Activated T-helper 1 cell treated with anti-CD3 and anti-CD28 coated beads, Interleukin-12 subunit alpha, Interleukin-12 subunit beta, Interleukin-2, Interleukin-4 antibody, amounts not matched to agents 30 ng/mL and 10 ng/mL and 1 ng/mL, durations not matched to agents 14 hours and 24 hours and 36 hours (primary cell): ENCODE measurements at regions not wholly inside any gene's neighbourhood (a gene's known extent, or its start where the extent isn't known, plus 50 kb on each side); places are given as distances from the start of the nearest gene placed in this dataset.
"Not testable (repeated sequence)": the region's sequence is repeated elsewhere in the genome, so short reads cannot be mapped to it uniquely, and the experiment has no call there.

Experiments
- DNase-seq: peaks from one replicate; pipeline ENCODE4 v3.0.0; 2021; ENCODE audit warnings: low spot score
- H3K27ac Mint-ChIP-seq: one replicate; pipeline ENCODE4 v1.8.0; 2021; ENCODE audit warnings: mild to moderate bottlenecking, mixed read lengths
- H3K27me3 Mint-ChIP-seq: one replicate; pipeline ENCODE4 v1.8.0; 2022; ENCODE audit warnings: mild to moderate bottlenecking, moderate library complexity, mixed read lengths; ENCODE audit not compliant: insufficient read depth
- H3K36me3 Mint-ChIP-seq: one replicate; pipeline ENCODE4 v1.8.0; 2021; ENCODE audit warnings: low read depth, mixed read lengths
- H3K4me1 Mint-ChIP-seq: one replicate; pipeline ENCODE4 v1.8.0; 2021; ENCODE audit warnings: low read depth, mixed read lengths
- H3K4me3 Mint-ChIP-seq: one replicate; pipeline ENCODE4 v1.8.0; 2021; ENCODE audit warnings: mild to moderate bottlenecking, moderate library complexity, mixed read lengths
- H3K9me3 Mint-ChIP-seq: one replicate; pipeline ENCODE4 v1.8.0; 2021; ENCODE audit warnings: mixed read lengths
- intact Hi-C: fragments of 100-400 bp; cut with micrococcal nuclease; formaldehyde crosslinking; loops from one replicate; pipeline ENCODE4 v1.15.1; 2024

- no peak for DNase-seq
- no peak overlapping the region for H3K4me3 Mint-ChIP-seq
- peaks cover 3% of the 10 kb centered on the region for H3K27me3 Mint-ChIP-seq
- intact Hi-C loops, result no loop called here
- H3K9me3 Mint-ChIP-seq, result peaks cover 6% of the 10 kb centered on the region
- H3K27ac Mint-ChIP-seq, result no peak overlapping the region
- no peaks in the 10 kb centered on the region for H3K4me1 Mint-ChIP-seq
- H3K36me3 Mint-ChIP-seq, result no peaks in the 10 kb centered on the region
Measured at GRCh38 chr9:100639854-100640253, 62.0 kb downstream of the CAVIN4 start.

GRCh38 chr9:100640447-100641050, 62.7 kb downstream of the CAVIN4 start:
- Mint-ChIP-seq H3K36me3 (no peaks in the 10 kb centered on the region), H3K27me3 (no peaks in the 10 kb centered on the region), H3K4me3 (no peak overlapping the region), H3K9me3 (peaks cover 6% of the 10 kb centered on the region), H3K27ac (no peak overlapping the region), H3K4me1 (no peaks in the 10 kb centered on the region)
- DNase-seq, result no peak
- intact Hi-C loops, result no loop called here

- no peak for DNase-seq
- Mint-ChIP-seq H3K4me3 (no peak overlapping the region), H3K9me3 (peaks cover 6% of the 10 kb centered on the region), H3K27me3 (no peaks in the 10 kb centered on the region), H3K36me3 (no peaks in the 10 kb centered on the region), H3K4me1 (no peaks in the 10 kb centered on the region), H3K27ac (no peak overlapping the region)
- intact Hi-C loops, result no loop called here
Measured at GRCh38 chr9:100641166-100641565, 63.3 kb downstream of the CAVIN4 start.

- intact Hi-C loops, result no loop called here
- no peaks in the 10 kb centered on the region for H3K4me1 Mint-ChIP-seq
- H3K27me3 Mint-ChIP-seq, result no peaks in the 10 kb centered on the region
- peaks cover 9% of the 10 kb centered on the region for H3K9me3 Mint-ChIP-seq
- H3K27ac Mint-ChIP-seq, result no peak overlapping the region
- DNase-seq, result no peak
- no peak overlapping the region for H3K4me3 Mint-ChIP-seq
- H3K36me3 Mint-ChIP-seq, result no peaks in the 10 kb centered on the region
Measured at GRCh38 chr9:100652850-100653249, 75.0 kb downstream of the CAVIN4 start.

DNA sequence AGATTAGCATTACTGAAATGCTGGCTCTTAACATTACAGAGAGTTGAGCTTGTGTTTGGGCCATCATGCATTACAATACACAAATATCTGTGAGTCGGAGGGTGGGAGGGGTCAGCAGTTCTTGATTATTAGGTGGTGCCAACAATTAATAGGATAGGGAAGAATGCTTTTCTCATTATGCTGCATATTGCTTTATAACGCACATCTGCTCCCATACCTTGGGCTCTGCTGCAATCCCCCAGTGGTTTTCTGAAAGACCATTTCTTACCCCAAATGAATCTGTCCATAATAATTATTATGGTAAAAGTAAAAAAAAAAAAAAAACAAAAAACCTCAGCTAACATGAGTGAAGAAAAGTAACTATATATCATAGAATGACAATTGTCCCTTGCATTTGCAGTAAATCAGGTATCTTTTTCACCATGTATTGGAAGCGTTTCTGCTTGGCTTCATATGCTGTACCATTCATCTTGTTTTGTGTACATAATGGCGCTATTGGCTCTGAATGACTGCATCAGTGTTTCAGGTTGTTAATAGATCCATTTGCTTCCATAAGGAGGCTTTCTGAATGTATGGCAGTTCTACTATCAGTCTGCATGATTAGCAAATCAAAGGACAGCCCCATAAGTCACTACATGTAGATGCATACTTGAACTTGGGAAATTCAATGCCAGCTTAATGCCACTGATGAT, 75.9 kb downstream of the CAVIN4 start:
- Mint-ChIP-seq H3K4me1 (no peaks in the 10 kb centered on the region), H3K27me3 (no peaks in the 10 kb centered on the region), H3K4me3 (no peak overlapping the region), H3K36me3 (no peaks in the 10 kb centered on the region), H3K27ac (no peak overlapping the region), H3K9me3 (peaks cover 12% of the 10 kb centered on the region)
- no peak for DNase-seq
- intact Hi-C loops, result no loop called here

DNA sequence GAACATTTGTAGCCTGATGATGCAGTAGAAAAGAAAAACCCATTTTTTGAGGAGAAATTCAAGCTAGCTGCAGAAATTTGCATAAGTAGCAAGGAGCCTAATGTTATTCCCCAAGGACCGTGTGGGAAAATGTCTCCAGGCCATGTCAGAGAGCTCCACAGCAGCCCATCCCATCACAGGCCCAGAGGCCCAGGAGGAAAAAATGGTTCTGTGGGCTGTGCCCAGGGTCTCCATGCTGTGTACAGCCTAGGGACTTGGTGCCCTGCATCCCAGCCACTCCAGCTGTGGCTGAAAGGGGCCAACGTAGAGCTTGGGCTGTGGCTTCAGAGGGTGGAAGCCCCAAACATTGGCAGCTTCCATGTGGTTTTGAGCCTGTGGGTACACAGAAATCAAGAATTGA, 79.0 kb downstream of the CAVIN4 start:
- H3K9me3 Mint-ChIP-seq, result peaks cover 12% of the 10 kb centered on the region

GRCh38 chr9:100661668-100662067, 83.8 kb downstream of the CAVIN4 start:
- Mint-ChIP-seq H3K27ac (no peak overlapping the region), H3K36me3 (no peaks in the 10 kb centered on the region), H3K4me1 (no peaks in the 10 kb centered on the region), H3K9me3 (peaks cover 8% of the 10 kb centered on the region), H3K4me3 (no peak overlapping the region), H3K27me3 (no peaks in the 10 kb centered on the region)
- no peak for DNase-seq
- intact Hi-C loops, result no loop called here

More for the DNA sequence above, 79.0 kb downstream of the CAVIN4 start:
- H3K27me3 Mint-ChIP-seq, H3K4me1 Mint-ChIP-seq, H3K4me3 Mint-ChIP-seq, H3K27ac Mint-ChIP-seq, DNase-seq, H3K36me3 Mint-ChIP-seq, intact Hi-C loops: not testable (repeated sequence)

DNA sequence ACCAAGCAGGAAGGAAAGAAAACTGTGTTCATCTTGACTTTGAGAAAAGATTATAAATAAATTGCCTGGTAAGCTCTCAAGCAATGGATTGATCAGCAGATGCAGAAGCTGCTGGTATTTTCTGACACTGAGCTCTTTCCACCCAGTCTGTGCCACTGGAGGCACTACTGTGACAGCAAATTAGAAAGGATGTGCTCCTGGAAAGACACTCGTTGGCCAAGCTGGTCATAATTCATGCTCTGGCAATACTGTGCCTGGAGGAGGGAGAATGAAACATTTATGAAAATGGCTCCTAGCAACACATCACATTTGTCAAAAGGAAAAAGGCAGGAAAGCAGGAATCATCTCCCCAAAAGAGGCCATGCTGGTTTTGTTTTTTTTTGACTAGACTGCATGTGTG, 84.2 kb downstream of the CAVIN4 start:
- intact Hi-C loops, result no loop called here
- no peak for DNase-seq
- no peak overlapping the region for H3K27ac Mint-ChIP-seq
- H3K4me1 Mint-ChIP-seq, result no peaks in the 10 kb centered on the region
- peaks cover 8% of the 10 kb centered on the region for H3K9me3 Mint-ChIP-seq
- no peaks in the 10 kb centered on the region for H3K36me3 Mint-ChIP-seq
- H3K4me3 Mint-ChIP-seq, result no peak overlapping the region
- H3K27me3 Mint-ChIP-seq, result no peaks in the 10 kb centered on the region

DNA sequence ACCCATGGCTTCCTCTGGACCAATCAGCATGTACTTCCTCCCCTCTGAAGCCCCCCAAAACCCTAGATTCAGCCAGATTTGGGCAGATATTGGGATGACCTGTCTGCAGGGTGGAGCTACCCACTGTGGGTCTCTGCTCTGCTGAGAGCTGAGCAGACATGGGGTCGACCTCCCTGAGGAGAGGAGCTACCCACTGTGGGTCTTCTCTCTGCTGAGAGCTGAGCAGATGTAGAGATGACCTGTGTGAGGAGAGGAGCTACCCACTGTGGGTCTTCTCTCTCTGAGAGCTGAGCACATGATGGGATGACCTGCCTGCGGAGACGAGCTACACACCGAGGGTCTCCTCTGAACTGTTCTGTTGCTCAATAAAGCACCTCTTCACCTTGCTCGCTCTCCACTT, 89.6 kb downstream of the CAVIN4 start:
- Mint-ChIP-seq H3K27ac (no peak overlapping the region), H3K4me1 (no peaks in the 10 kb centered on the region), H3K27me3 (peaks cover 4% of the 10 kb centered on the region), H3K9me3 (no peaks in the 10 kb centered on the region), H3K4me3 (no peak overlapping the region), H3K36me3 (no peaks in the 10 kb centered on the region)
- intact Hi-C loops, result no loop called here
- DNase-seq, result no peak

DNA sequence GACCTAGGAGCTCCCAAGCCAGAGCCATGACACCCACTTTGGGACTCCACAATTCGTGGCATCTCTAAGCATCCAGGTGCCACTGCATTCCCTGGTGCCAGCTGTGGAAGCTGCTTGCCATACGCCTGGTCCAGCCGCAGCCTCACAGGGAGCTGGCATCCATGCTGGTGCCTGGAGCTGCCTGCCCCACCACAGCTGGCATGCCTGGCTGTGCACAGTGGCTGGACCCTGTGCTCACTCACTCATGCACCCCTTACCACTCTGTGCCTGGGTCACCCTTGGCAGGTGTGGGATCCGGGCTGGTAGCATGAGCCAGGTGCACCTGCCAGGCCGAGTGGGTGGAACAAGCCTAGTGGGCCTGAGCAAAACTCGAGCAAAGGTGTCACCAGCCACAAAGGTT, 90.1 kb downstream of the CAVIN4 start:
- H3K4me1 Mint-ChIP-seq, result no peaks in the 10 kb centered on the region

DNA sequence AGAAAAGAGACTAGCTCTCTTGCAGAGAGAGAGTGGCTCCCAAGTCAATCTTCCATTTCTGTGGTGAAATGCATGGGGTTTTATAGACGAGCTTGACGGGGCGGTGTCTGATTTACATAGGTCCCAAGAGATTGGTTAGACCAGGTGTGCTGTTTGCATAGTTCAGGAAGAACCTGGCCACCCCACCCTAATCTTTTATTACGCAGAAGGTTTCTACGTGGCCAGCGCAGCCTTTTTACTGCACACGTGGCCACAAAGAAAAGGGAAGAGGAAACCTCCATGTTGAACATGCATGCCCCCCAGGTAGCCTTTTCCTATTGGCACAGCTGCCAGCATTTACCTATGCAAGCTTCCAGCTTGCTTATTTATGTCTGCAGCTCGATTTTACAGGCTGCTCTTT, 92.1 kb downstream of the CAVIN4 start:
- no peaks in the 10 kb centered on the region for H3K9me3 Mint-ChIP-seq
- intact Hi-C loops, result no loop called here
- no peaks in the 10 kb centered on the region for H3K4me1 Mint-ChIP-seq
- H3K27me3 Mint-ChIP-seq, result peaks cover 4% of the 10 kb centered on the region
- no peak overlapping the region for H3K27ac Mint-ChIP-seq
- no peak overlapping the region for H3K4me3 Mint-ChIP-seq
- no peaks in the 10 kb centered on the region for H3K36me3 Mint-ChIP-seq
- no peak for DNase-seq

More for the DNA sequence above, 90.1 kb downstream of the CAVIN4 start:
- no peaks in the 10 kb centered on the region for H3K36me3 Mint-ChIP-seq
- no peak for DNase-seq
- peaks cover 4% of the 10 kb centered on the region for H3K27me3 Mint-ChIP-seq
- no peak overlapping the region for H3K27ac Mint-ChIP-seq
- no peak overlapping the region for H3K4me3 Mint-ChIP-seq
- no peaks in the 10 kb centered on the region for H3K9me3 Mint-ChIP-seq
- intact Hi-C loops, result no loop called here

DNA sequence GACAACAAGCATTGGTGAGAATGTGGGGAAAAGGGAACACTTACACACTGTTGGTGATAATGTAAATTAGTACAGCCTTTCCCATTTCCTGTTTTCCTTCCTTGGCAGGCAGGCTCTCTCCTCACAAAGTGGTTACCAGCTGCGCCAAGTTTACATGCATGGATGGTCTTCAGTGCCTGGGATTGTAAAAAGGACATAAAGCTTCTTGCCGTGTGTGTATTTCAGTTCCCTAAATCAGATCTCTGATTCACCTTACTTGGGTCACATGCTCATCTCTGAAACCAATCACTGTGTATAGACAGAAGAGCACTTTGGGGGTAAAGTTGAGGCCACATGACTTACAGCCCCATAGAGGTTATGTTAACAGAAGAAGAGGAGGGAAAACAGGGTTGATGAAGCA, 92.8 kb downstream of the CAVIN4 start:
- H3K4me3 Mint-ChIP-seq, result no peak overlapping the region
- DNase-seq, result no peak
- H3K4me1 Mint-ChIP-seq, result no peaks in the 10 kb centered on the region
- no peak overlapping the region for H3K27ac Mint-ChIP-seq
- peaks cover 4% of the 10 kb centered on the region for H3K27me3 Mint-ChIP-seq
- intact Hi-C loops, result no loop called here
- H3K36me3 Mint-ChIP-seq, result no peaks in the 10 kb centered on the region
- no peaks in the 10 kb centered on the region for H3K9me3 Mint-ChIP-seq

DNA sequence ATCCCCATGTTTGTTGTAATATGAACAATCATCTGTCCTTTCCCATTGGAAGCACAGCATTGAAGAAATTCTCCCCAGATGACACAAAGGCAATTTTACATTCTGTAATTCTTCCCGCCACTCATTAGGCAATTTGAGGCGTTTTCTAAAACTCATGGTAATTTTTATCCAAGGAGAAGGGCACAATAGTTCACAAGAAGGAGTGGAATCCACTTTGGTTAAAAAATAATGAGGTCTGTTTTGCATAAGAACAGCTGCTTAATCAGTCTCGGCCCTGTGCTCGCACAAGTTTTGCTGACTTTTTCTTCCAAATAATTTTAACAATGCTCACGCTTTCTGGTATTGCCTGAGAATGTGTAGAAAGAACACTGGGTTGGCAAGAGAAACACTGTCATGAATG, 94.0 kb downstream of the CAVIN4 start:
- DNase-seq, result no peak
- no peaks in the 10 kb centered on the region for H3K9me3 Mint-ChIP-seq
- no peak overlapping the region for H3K27ac Mint-ChIP-seq
- intact Hi-C loops, result no loop called here
- peaks cover 4% of the 10 kb centered on the region for H3K27me3 Mint-ChIP-seq
- H3K36me3 Mint-ChIP-seq, result no peaks in the 10 kb centered on the region
- H3K4me3 Mint-ChIP-seq, result no peak overlapping the region
- no peaks in the 10 kb centered on the region for H3K4me1 Mint-ChIP-seq

- Mint-ChIP-seq H3K9me3 (no peaks in the 10 kb centered on the region), H3K36me3 (no peaks in the 10 kb centered on the region), H3K27me3 (peaks cover 4% of the 10 kb centered on the region), H3K4me1 (no peaks in the 10 kb centered on the region), H3K27ac (no peak overlapping the region), H3K4me3 (no peak overlapping the region)
- DNase-seq, result no peak
- intact Hi-C loops, result no loop called here
Measured at GRCh38 chr9:100673249-100673648, 95.4 kb downstream of the CAVIN4 start.
